ENCODE measurements at regions not wholly inside any gene's neighbourhood (a gene's known extent, or its start where the extent isn't known, plus 50 kb on each side); places are given as distances from the start of the nearest gene placed in this dataset.

GRCh38 chr18:77187189-77187588, 54.6 kb upstream of the MBP start:
- no peak for DNase-seq

GRCh38 chr18:77191071-77191751, 58.4 kb upstream of the GALR1 start:
- peak; percentile 86 for DNase-seq

- no peak for DNase-seq
Observed at GRCh38 chr18:77197073-77197472, 52.6 kb upstream of the GALR1 start.

- no peak for DNase-seq
Observed at GRCh38 chr18:77198663-77199062, 51.0 kb upstream of the GALR1 start.

DNA sequence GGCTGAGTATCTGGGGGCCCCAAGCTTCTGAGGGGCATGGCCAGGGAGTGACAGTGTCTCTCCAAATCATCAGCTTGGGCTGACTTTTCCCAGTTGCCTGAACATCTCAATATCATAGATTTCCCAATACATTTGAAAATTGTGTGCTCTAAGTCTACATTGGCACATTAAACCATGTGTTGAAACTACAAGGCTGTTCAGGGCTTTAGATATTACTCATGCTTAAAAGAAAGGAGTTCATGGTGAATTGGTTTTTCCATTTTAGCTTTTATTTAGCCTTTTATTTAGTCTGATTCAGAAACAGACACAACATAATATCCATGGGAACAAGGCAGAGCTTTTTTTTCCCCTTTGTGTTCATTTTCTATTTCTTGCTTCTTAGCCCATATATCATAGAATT, 49.9 kb upstream of the GALR1 start:
- no peak for DNase-seq
